Endothelial cell of umbilical vein (primary cell): ENCODE measurements at regions not wholly inside any gene's neighbourhood (a gene's known extent, or its start where the extent isn't known, plus 50 kb on each side); places are given as distances from the start of the nearest gene placed in this dataset.

Experiments used
- BruUV-seq: library from RNA; stranded (reverse); fragments of 400-500 nt; replicated peaks from 2 replicates; lab custom pipeline; 2021; lab: Mats Ljungman, UMichigan
- CTCF ChIA-PET: fragments of 300-600, 350-600 bp; sonication (Branson Sonifier 250); formaldehyde crosslinking; loops from one replicate; lab custom pipeline; 2021; ENCODE audit warnings: antibody characterized with exemption, inconsistent platforms; lab: Charles Lee
- POLR2A ChIA-PET: fragments of 300-600, 350-600 bp; sonication (Branson Sonifier 250); formaldehyde crosslinking; loops from one replicate; lab custom pipeline; 2021; ENCODE audit warnings: antibody characterized with exemption, inconsistent platforms; lab: Charles Lee
- DNase-seq: peaks from one replicate; pipeline ENCODE4 v3.0.0-alpha.2; 2011; ENCODE audit warnings: low read depth, low spot score
- FAIRE-seq: peaks from 2 replicates; lab custom pipeline; 2011; peaks lifted over from hg19 to GRCh38; lab: Jason Lieb, UNC
- H2AFZ ChIP-seq: 2 replicates; pipeline ENCODE4 v1.6.0; 2012; ENCODE audit warnings: low read depth, low read length, control low read depth, inconsistent platforms
- H3K27ac ChIP-seq: 2 replicates; pipeline ENCODE4 v1.5.1; 2011; ENCODE audit warnings: low read depth, mild to moderate bottlenecking, control low read depth, low read length, moderate library complexity; ENCODE audit not compliant: insufficient read depth
- H3K27me3 ChIP-seq, 2 experiments: 2 replicates each; pipeline versions ENCODE4 v1.6.0 to v1.6.1; 2011; ENCODE audit warnings: low read length in 2 of 2, mixed read lengths in 1 of 2; ENCODE audit not compliant: control insufficient read depth in 2 of 2, insufficient read depth in 2 of 2
- H3K36me3 ChIP-seq, 2 experiments: 2 replicates in 1 of 2; 3 replicates in 1 of 2; pipeline ENCODE4 v1.5.1; 2011; ENCODE audit warnings: low read length in 2 of 2, mild to moderate bottlenecking in 1 of 2, moderate library complexity in 1 of 2; ENCODE audit not compliant: control insufficient read depth in 2 of 2, insufficient read depth in 2 of 2; ENCODE audit errors: extremely low read depth in 1 of 2
- H3K4me1 ChIP-seq: 3 replicates; pipeline ENCODE4 v1.5.1; 2011; ENCODE audit warnings: mild to moderate bottlenecking, low read length; ENCODE audit not compliant: control insufficient read depth, insufficient read depth; ENCODE audit errors: extremely low read depth
- H3K4me2 ChIP-seq: 2 replicates; pipeline ENCODE4 v1.6.1; 2011; ENCODE audit warnings: low read length, control low read depth, mixed read lengths; ENCODE audit not compliant: insufficient read depth
- H3K4me3 ChIP-seq, 3 experiments: fragments of 200-600 bp in 1 of 3; sonication (generic), shearing (Covaris generic) in 1 of 3; replicated peaks in 1 of 3; 2 replicates each; pipeline ENCODE4 v1.5.1; 2011 to 2016; ENCODE audit warnings: control low read depth in 3 of 3, low read length in 3 of 3, mild to moderate bottlenecking in 2 of 3, inconsistent platforms in 1 of 3, low read depth in 1 of 3, moderate library complexity in 1 of 3; ENCODE audit not compliant: insufficient read depth in 1 of 3
- H3K79me2 ChIP-seq: 2 replicates; pipeline ENCODE4 v1.6.0; 2012; ENCODE audit warnings: low read length, inconsistent platforms; ENCODE audit not compliant: control insufficient read depth, insufficient read depth
- H3K9ac ChIP-seq: replicated peaks from 2 replicates; pipeline ENCODE3; 2011; ENCODE audit warnings: low read length, control low read depth; ENCODE audit not compliant: insufficient read depth; ENCODE audit errors: extremely low read depth
- H3K9me1 ChIP-seq: replicated peaks from 3 replicates; pipeline ENCODE4 v1.6.0; 2011; ENCODE audit warnings: mild to moderate bottlenecking, low read length; ENCODE audit not compliant: control insufficient read depth, insufficient read depth; ENCODE audit errors: extremely low read depth
- H3K9me3 ChIP-seq: replicated peaks from 2 replicates; pipeline ENCODE4 v1.5.1; 2012; ENCODE audit warnings: low read length, inconsistent platforms; ENCODE audit not compliant: control insufficient read depth, insufficient read depth
- H4K20me1 ChIP-seq: replicated peaks from 2 replicates; pipeline ENCODE3; 2011; ENCODE audit warnings: mild to moderate bottlenecking, low read length; ENCODE audit not compliant: control insufficient read depth, insufficient read depth; ENCODE audit errors: extremely low read depth
- CTCF ChIP-seq, 2 donors: IDR thresholded peaks; 1 replicate in 1 of 2; 2 replicates in 1 of 2; pipeline ENCODE4 v1.5.1; 2011; ENCODE audit warnings: low read length in 2 of 2, mild to moderate bottlenecking in 2 of 2, moderate library complexity in 2 of 2, control low read depth in 1 of 2, inconsistent platforms in 1 of 2, low read depth in 1 of 2; ENCODE audit not compliant: insufficient read depth in 1 of 2; ENCODE audit errors: extremely low read depth in 1 of 2
- EZH2 ChIP-seq: IDR thresholded peaks from 2 replicates; pipeline ENCODE4 v1.6.1; 2012; ENCODE audit warnings: borderline replicate concordance, low read depth, mild to moderate bottlenecking, moderate library complexity, low read length, inconsistent platforms; ENCODE audit not compliant: severe bottlenecking
- FOS ChIP-seq: IDR thresholded peaks from 2 replicates; pipeline ENCODE4 v1.6.1; 2011; ENCODE audit warnings: mild to moderate bottlenecking, low read length, moderate library complexity, borderline replicate concordance; ENCODE audit not compliant: insufficient read depth
- GATA2 ChIP-seq: IDR thresholded peaks from 2 replicates; pipeline ENCODE4 v1.7.0; 2011; ENCODE audit warnings: low read depth, mild to moderate bottlenecking, moderate library complexity, mixed read lengths, low read length; ENCODE audit not compliant: insufficient read length, insufficient read depth
- JUN ChIP-seq: IDR thresholded peaks from 2 replicates; pipeline ENCODE4 v1.6.1; 2011; ENCODE audit warnings: borderline replicate concordance, low read depth; ENCODE audit not compliant: insufficient read length, insufficient read depth
- MAX ChIP-seq: IDR thresholded peaks from 2 replicates; pipeline ENCODE4 v1.6.1; 2011; ENCODE audit not compliant: insufficient read depth, insufficient read length
- MYC ChIP-seq: IDR thresholded peaks from one replicate; pipeline ENCODE4 v1.6.1; 2011; ENCODE audit warnings: mild to moderate bottlenecking, low read depth, low read length
- POLR2A ChIP-seq: IDR thresholded peaks from 2 replicates; pipeline ENCODE4 v1.6.1; 2012; ENCODE audit warnings: low read depth, mild to moderate bottlenecking, control low read depth, low read length
- POLR2AphosphoS5 ChIP-seq: IDR thresholded peaks from 2 replicates; pipeline ENCODE4 v1.6.1; 2012; ENCODE audit warnings: low read depth, mild to moderate bottlenecking, control low read depth, low read length, moderate library complexity; ENCODE audit not compliant: insufficient read depth
- dilution Hi-C: fragments of 300-500 bp; cut with MboI; formaldehyde crosslinking; loops from one replicate; pipeline ENCODE4 v1.15.0; 2019; ENCODE audit warnings: low sequenced_read_pairs; ENCODE audit not compliant: extremely low pct_ligation_motif_present
- intact Hi-C: fragments of 100-400 bp; cut with micrococcal nuclease; formaldehyde crosslinking; loops from one replicate; pipeline ENCODE4 v1.10.0; 2022

GRCh38 chr20:52595518-52595917 lies 376.6 kb upstream of the TSHZ2 start:
- Histone ChIP-seq H4K20me1 (no peaks in the 10 kb centered on the region), H3K9ac (no peak overlapping the region), H3K27me3 (no peaks in the 10 kb centered on the region), H2AFZ (no peak overlapping the region), H3K4me2 (no peak overlapping the region), H3K79me2 (no peaks in the 10 kb centered on the region), H3K36me3 (no peaks in the 10 kb centered on the region), H3K4me3 (no peak overlapping the region), H3K4me1 (no peaks in the 10 kb centered on the region), H3K9me1 (no peaks in the 10 kb centered on the region), H3K9me3 (no peaks in the 10 kb centered on the region), H3K27ac (no peak overlapping the region)
- TF ChIP-seq GATA2 (no peak), CTCF (IDR thresholded peaks at IDR 0.05; ENCODE audit: extremely low read depth in 1 of 2, insufficient read depth in 1 of 2, low read depth in 1 of 2, low read length in 2 of 2) (no peak), MYC (no peak), POLR2AphosphoS5 (no peak), JUN (no peak), EZH2 (no peak), MAX (no peak), FOS (no peak), POLR2A (no peak)
- intact Hi-C loops: no loop called here
- FAIRE-seq (no peak), DNase-seq (no peak)
- ChIA-PET CTCF (no interaction called here), POLR2A (no interaction called here)
- dilution Hi-C loops: no loop called here
- no TSS peak for BruUV-seq
